HG03280 (cell line): ENCODE measurements at regions not wholly inside any gene's neighbourhood (a gene's known extent, or its start where the extent isn't known, plus 50 kb on each side); places are given as distances from the start of the nearest gene placed in this dataset.

Source experiments
- ATAC-seq: cut with Tn5 transposase; IDR thresholded peaks from one replicate; pipeline ENCODE4 v1.9.1; 2021; ENCODE audit warnings: mild to moderate bottlenecking, moderate library complexity; ENCODE audit not compliant: unreplicated experiment

- no peak for ATAC-seq
Observed at GRCh38 chr7:145681159-145681558, 435.4 kb upstream of the CNTNAP2 start.

GRCh38 chr7:145665499-145666258 is 450.9 kb upstream of the CNTNAP2 start:
- ATAC-seq = no peak

GRCh38 chr7:145655666-145656065 is 460.9 kb upstream of the CNTNAP2 start:
- ATAC-seq = no peak

- no peak for ATAC-seq
Observed at GRCh38 chr7:145645135-145645515, 471.5 kb upstream of the CNTNAP2 start.

- ATAC-seq = no peak
Observed at GRCh38 chr7:145644426-145645134, 472.0 kb upstream of the CNTNAP2 start.

GRCh38 chr7:145643981-145644380 is 472.6 kb upstream of the CNTNAP2 start:
- no peak for ATAC-seq

GRCh38 chr7:145633513-145633912 is 483.1 kb upstream of the CNTNAP2 start:
- ATAC-seq = no peak

GRCh38 chr7:145624618-145625017 is 492.0 kb upstream of the CNTNAP2 start:
- no peak for ATAC-seq

- ATAC-seq = no peak
Observed at GRCh38 chr7:145605963-145606362, 510.6 kb upstream of the CNTNAP2 start.

GRCh38 chr7:145599376-145599775 is 517.2 kb upstream of the CNTNAP2 start:
- ATAC-seq = no peak

- ATAC-seq = no peak
Observed at GRCh38 chr7:145584401-145584800, 532.2 kb upstream of the CNTNAP2 start.

- ATAC-seq = no peak
Observed at GRCh38 chr7:145582742-145583303, 533.8 kb upstream of the CNTNAP2 start.

- no peak for ATAC-seq
Observed at GRCh38 chr7:145557805-145558204, 558.8 kb upstream of the CNTNAP2 start.

- ATAC-seq = no peak
Observed at GRCh38 chr7:145543242-145543641, 573.4 kb upstream of the CNTNAP2 start.

- ATAC-seq = no peak
Observed at GRCh38 chr7:145539910-145540309, 576.7 kb upstream of the CNTNAP2 start.

- ATAC-seq = no peak
Observed at GRCh38 chr7:145534301-145534700, 582.3 kb upstream of the CNTNAP2 start.

- no peak for ATAC-seq
Observed at GRCh38 chr7:145520284-145520683, 596.3 kb upstream of the CNTNAP2 start.

- no peak for ATAC-seq
Observed at GRCh38 chr7:145511004-145511403, 605.6 kb upstream of the CNTNAP2 start.

GRCh38 chr7:145497911-145498525 is 618.6 kb upstream of the CNTNAP2 start:
- no peak for ATAC-seq

- ATAC-seq = no peak
Observed at GRCh38 chr7:145490356-145490755, 626.2 kb upstream of the CNTNAP2 start.

- ATAC-seq = no peak
Observed at GRCh38 chr7:145489609-145490008, 627.0 kb upstream of the CNTNAP2 start.

- no peak for ATAC-seq
Observed at GRCh38 chr7:145488816-145489215, 627.8 kb upstream of the CNTNAP2 start.
